IMR-90 (cell line): ENCODE measurements at regions not wholly inside any gene's neighbourhood (a gene's known extent, or its start where the extent isn't known, plus 50 kb on each side); places are given as distances from the start of the nearest gene placed in this dataset.

ENCODE experiments used
- ATAC-seq: fragments of 200-7000 bp; cut with Tn5 transposase; 2 replicates; pipeline ENCODE4 v1.9.1; 2020; ENCODE audit warnings: low read depth, mild to moderate bottlenecking, moderate library complexity
- BruUV-seq: library from RNA; stranded (reverse); fragments of 400-500 nt; replicated peaks from 2 replicates; lab custom pipeline; 2021; lab: Mats Ljungman, UMichigan
- CTCF ChIA-PET: fragments of 300-600 bp; formaldehyde crosslinking; extraction: SDS; loops from one replicate; lab custom pipeline; 2021; ENCODE audit warnings: antibody characterized with exemption; lab: Yijun Ruan, JAX
- POLR2A ChIA-PET: fragments of 300-600 bp; sonication (Branson Sonifier 250); formaldehyde crosslinking; loops from one replicate; lab custom pipeline; 2022; ENCODE audit warnings: antibody characterized with exemption; ENCODE audit not compliant: unreplicated experiment; lab: Charles Lee
- DNase-seq: peaks from one replicate; pipeline ENCODE4 v3.0.0; 2013
- H2AFZ ChIP-seq: replicated peaks from 2 replicates; pipeline ENCODE3; 2013; ENCODE audit warnings: low read length, mild to moderate bottlenecking; ENCODE audit not compliant: poor library complexity
- H2AK5ac ChIP-seq: 2 replicates; pipeline ENCODE4 v1.6.1; 2013; ENCODE audit warnings: low read depth, low read length, inconsistent platforms
- H2AK9ac ChIP-seq: replicated peaks from 2 replicates; pipeline ENCODE3; 2013; ENCODE audit warnings: mild to moderate bottlenecking, low read depth, low read length, moderate library complexity; ENCODE audit not compliant: poor library complexity
- H2BK120ac ChIP-seq: 2 replicates; pipeline ENCODE4 v1.6.1; 2013; ENCODE audit warnings: low read depth, low read length, inconsistent platforms
- H2BK15ac ChIP-seq: 3 replicates; pipeline ENCODE4 v1.6.1; 2013; ENCODE audit warnings: low read depth, low read length, inconsistent platforms
- H2BK20ac ChIP-seq: 2 replicates; pipeline ENCODE4 v1.6.1; 2013; ENCODE audit warnings: low read depth, mild to moderate bottlenecking, inconsistent platforms, low read length, moderate library complexity
- H2BK5ac ChIP-seq: 2 replicates; pipeline ENCODE4 v1.6.1; 2013; ENCODE audit warnings: mild to moderate bottlenecking, low read depth, low read length, inconsistent platforms; ENCODE audit not compliant: poor library complexity, severe bottlenecking
- H3K14ac ChIP-seq: replicated peaks from 2 replicates; pipeline ENCODE4 v1.6.1; 2013; ENCODE audit warnings: low read depth, low read length, inconsistent platforms
- H3K18ac ChIP-seq: 2 replicates; pipeline ENCODE4 v1.6.1; 2013; ENCODE audit warnings: low read depth, low read length, control low read depth
- H3K23ac ChIP-seq: 2 replicates; pipeline ENCODE4 v1.6.1; 2013; ENCODE audit warnings: low read depth, low read length, inconsistent platforms
- H3K27ac ChIP-seq: 2 replicates; pipeline ENCODE4 v1.5.1; 2013; ENCODE audit warnings: mild to moderate bottlenecking, control low read depth, low read length; ENCODE audit not compliant: insufficient read depth
- H3K27me3 ChIP-seq: 2 replicates; pipeline ENCODE4 v1.6.1; 2013; ENCODE audit warnings: low read length; ENCODE audit not compliant: control insufficient read depth, insufficient read depth
- H3K36me3 ChIP-seq: 2 replicates; pipeline ENCODE4 v1.6.1; 2013; ENCODE audit warnings: low read length, mixed read lengths; ENCODE audit not compliant: control insufficient read depth, insufficient read depth
- H3K4ac ChIP-seq: 2 replicates; pipeline ENCODE4 v1.6.1; 2013; ENCODE audit warnings: low read depth, low read length, inconsistent platforms
- H3K4me1 ChIP-seq: 2 replicates; pipeline ENCODE4 v1.6.1; 2013; ENCODE audit warnings: low read length, mixed read lengths; ENCODE audit not compliant: control insufficient read depth, insufficient read depth
- H3K4me2 ChIP-seq: 2 replicates; pipeline ENCODE4 v1.6.1; 2013; ENCODE audit warnings: low read depth, mild to moderate bottlenecking, control low read depth, low read length, moderate library complexity
- H3K4me3 ChIP-seq: 2 replicates; pipeline ENCODE4 v1.5.1; 2013; ENCODE audit warnings: low read depth, mild to moderate bottlenecking, control low read depth, low read length, moderate library complexity; ENCODE audit not compliant: insufficient read depth
- H3K56ac ChIP-seq: 2 replicates; pipeline ENCODE4 v1.6.1; 2013; ENCODE audit warnings: low read length, inconsistent platforms; ENCODE audit not compliant: insufficient read depth; ENCODE audit errors: extremely low read depth
- H3K79me1 ChIP-seq, 2 experiments: 2 replicates each; pipeline ENCODE4 v1.6.1; 2013; ENCODE audit warnings: low read length in 2 of 2, inconsistent platforms in 1 of 2, low read depth in 1 of 2
- H3K9ac ChIP-seq: 2 replicates; pipeline ENCODE4 v1.6.1; 2013; ENCODE audit warnings: low read depth, low read length, control low read depth
- H3K9me1 ChIP-seq: 2 replicates; pipeline ENCODE4 v1.6.1; 2013; ENCODE audit warnings: low read length, inconsistent platforms; ENCODE audit not compliant: insufficient read depth
- H3K9me3 ChIP-seq: 2 replicates; pipeline ENCODE4 v1.6.1; 2013; ENCODE audit warnings: low read length; ENCODE audit not compliant: control insufficient read depth, insufficient read depth
- H4K20me1 ChIP-seq: 2 replicates; pipeline ENCODE4 v1.6.1; 2013; ENCODE audit warnings: low read length, inconsistent platforms; ENCODE audit not compliant: insufficient read depth
- H4K5ac ChIP-seq: 2 replicates; pipeline ENCODE4 v1.6.1; 2013; ENCODE audit warnings: mild to moderate bottlenecking, low read depth, low read length, control low read depth
- H4K8ac ChIP-seq, 2 experiments: 2 replicates each; pipeline ENCODE4 v1.6.1; 2013; ENCODE audit warnings: low read depth in 2 of 2, low read length in 2 of 2, control low read depth in 1 of 2, inconsistent platforms in 1 of 2
- H4K91ac ChIP-seq: 2 replicates; pipeline ENCODE4 v1.6.1; 2013; ENCODE audit warnings: low read depth, low read length, inconsistent platforms; ENCODE audit not compliant: insufficient read depth
- CEBPB ChIP-seq: IDR thresholded peaks from 2 replicates; pipeline ENCODE4 v1.6.1; 2012; ENCODE audit warnings: low read depth, low read length, improper control_type of control experiment
- CHD1 ChIP-seq: IDR thresholded peaks from 2 replicates; pipeline ENCODE4 v1.6.1; 2012; ENCODE audit warnings: low read depth, low read length, improper control_type of control experiment
- CTCF ChIP-seq: conservative IDR thresholded peaks from 2 replicates; pipeline ENCODE4 v1.5.1; 2012; ENCODE audit warnings: mild to moderate bottlenecking, low read depth, low read length, improper control_type of control experiment
- FOS ChIP-seq: fragments of 150-350 bp; IDR thresholded peaks from 2 replicates; pipeline ENCODE4 v1.6.1; 2016; ENCODE audit warnings: low read depth, low read length
- MAFK ChIP-seq: IDR thresholded peaks from 2 replicates; pipeline ENCODE4 v1.6.1; 2012; ENCODE audit warnings: low read depth, low read length, improper control_type of control experiment
- MAZ ChIP-seq: IDR thresholded peaks from 2 replicates; pipeline ENCODE4 v1.6.1; 2012; ENCODE audit warnings: low read depth, mild to moderate bottlenecking, low read length, improper control_type of control experiment, moderate library complexity, borderline replicate concordance
- MXI1 ChIP-seq: IDR thresholded peaks from 2 replicates; pipeline ENCODE4 v1.6.1; 2012; ENCODE audit warnings: low read depth, mild to moderate bottlenecking, low read length, moderate library complexity, borderline replicate concordance
- NFE2L2 ChIP-seq: fragments of 150-350 bp; IDR thresholded peaks from 2 replicates; pipeline ENCODE4 v1.6.1; 2016; ENCODE audit warnings: low read depth, mild to moderate bottlenecking, low read length
- RAD21 ChIP-seq: IDR thresholded peaks from 2 replicates; pipeline ENCODE4 v1.6.1; 2012; ENCODE audit warnings: low read length, improper control_type of control experiment
- RCOR1 ChIP-seq: IDR thresholded peaks from 2 replicates; pipeline ENCODE4 v1.6.1; 2012; ENCODE audit warnings: mild to moderate bottlenecking, low read length, improper control_type of control experiment; ENCODE audit not compliant: insufficient replicate concordance
- SMC3 ChIP-seq: fragments of 150-350 bp; IDR thresholded peaks from 2 replicates; pipeline ENCODE4 v1.6.1; 2016; ENCODE audit warnings: low read depth, mild to moderate bottlenecking, antibody characterized with exemption, low read length, moderate library complexity
- USF2 ChIP-seq: fragments of 150-350 bp; IDR thresholded peaks from 2 replicates; pipeline ENCODE4 v1.6.1; 2017; ENCODE audit warnings: mild to moderate bottlenecking, antibody characterized with exemption, low read length, low read depth
- WGBS, 2 experiments: methylation state at CpG; one replicate each; pipeline versions ENCODE4 v1.1.5 to v1.1.7; 2013; ENCODE audit warnings: missing lambda C conversion rate in 2 of 2; ENCODE audit not compliant: insufficient read length in 1 of 2; ENCODE audit errors: extremely low coverage in 2 of 2; 5-methylcytosine and 5-hydroxymethylcytosine counted together
- dilution Hi-C: fragments of 300-500 bp; cut with HindIII; formaldehyde crosslinking; loops from one replicate; pipeline ENCODE4 v1.14.3; 2018; ENCODE audit warnings: low sequenced_read_pairs; ENCODE audit not compliant: unreplicated experiment
- in situ Hi-C: fragments of 300-500 bp; cut with MboI; formaldehyde crosslinking; loops from 3 replicates; pipeline ENCODE4 v1.14.3; 2019; ENCODE audit warnings: low sequenced_read_pairs, inconsistent platforms, mixed read lengths
- intact Hi-C: fragments of 100-400 bp; cut with micrococcal nuclease; formaldehyde crosslinking; loops from 2 replicates; pipeline ENCODE4 v1.10.0; 2022
- TF ChIP-seq, protein P1 (sequence below): fragments of 150-350 bp; IDR thresholded peaks from 2 replicates; pipeline ENCODE4 v1.6.1; 2016; ENCODE audit warnings: low read depth, mild to moderate bottlenecking, low read length, moderate library complexity, borderline replicate concordance

DNA sequence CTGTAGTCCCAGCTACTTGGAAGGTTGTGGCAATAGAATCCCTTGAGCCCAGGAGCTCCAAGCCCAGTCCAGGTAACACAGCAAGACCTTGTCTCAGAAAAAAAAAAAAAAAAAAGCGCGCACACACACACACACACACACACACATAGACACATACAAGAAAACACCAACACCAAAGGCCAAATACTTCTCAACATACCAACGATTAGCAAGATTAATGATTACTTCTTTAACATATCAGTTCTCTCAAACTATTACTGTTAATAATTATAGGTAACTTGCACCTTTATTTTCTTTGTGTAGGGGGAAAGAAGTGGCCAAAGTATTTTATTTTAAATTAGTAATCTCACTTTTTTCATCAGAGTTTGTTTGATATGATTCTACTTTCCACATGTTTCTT is 289.5 kb upstream of the ADGRL2 start:
- no peak overlapping the region for H3K4me3 ChIP-seq
- no peak overlapping the region for H3K4ac ChIP-seq
- no peak for TF ChIP-seq MAFK
- TF ChIP-seq CTCF = no peak
- TF ChIP-seq FOS = no peak
- no peak for TF ChIP-seq MAZ
- TF ChIP-seq RCOR1 = no peak
- TF ChIP-seq NFE2L2 = no peak
- no peak for TF ChIP-seq RAD21
- TF ChIP-seq CEBPB = no peak
- TF ChIP-seq, protein P1, sequence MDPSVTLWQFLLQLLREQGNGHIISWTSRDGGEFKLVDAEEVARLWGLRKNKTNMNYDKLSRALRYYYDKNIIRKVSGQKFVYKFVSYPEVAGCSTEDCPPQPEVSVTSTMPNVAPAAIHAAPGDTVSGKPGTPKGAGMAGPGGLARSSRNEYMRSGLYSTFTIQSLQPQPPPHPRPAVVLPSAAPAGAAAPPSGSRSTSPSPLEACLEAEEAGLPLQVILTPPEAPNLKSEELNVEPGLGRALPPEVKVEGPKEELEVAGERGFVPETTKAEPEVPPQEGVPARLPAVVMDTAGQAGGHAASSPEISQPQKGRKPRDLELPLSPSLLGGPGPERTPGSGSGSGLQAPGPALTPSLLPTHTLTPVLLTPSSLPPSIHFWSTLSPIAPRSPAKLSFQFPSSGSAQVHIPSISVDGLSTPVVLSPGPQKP = no peak
- TF ChIP-seq USF2 = no peak
- no peak for TF ChIP-seq MXI1
- TF ChIP-seq CHD1 = no peak
- TF ChIP-seq SMC3 = no peak
- H2BK120ac ChIP-seq = no peak overlapping the region
- no peak overlapping the region for H3K27ac ChIP-seq
- ATAC-seq (no peak), DNase-seq (no peak)
- H4K20me1 ChIP-seq = no peaks in the 10 kb centered on the region
- H3K23ac ChIP-seq = no peak overlapping the region
- H4K91ac ChIP-seq = no peak overlapping the region
- H2AFZ ChIP-seq = no peak overlapping the region
- no peak overlapping the region for H4K8ac ChIP-seq
- H3K9me3 ChIP-seq = no peaks in the 10 kb centered on the region
- no peak overlapping the region for H2AK9ac ChIP-seq
- H3K56ac ChIP-seq = no peak overlapping the region
- no peaks in the 10 kb centered on the region for H3K36me3 ChIP-seq
- dilution Hi-C loops = no loop called here
- H3K79me1 ChIP-seq = no peaks in the 10 kb centered on the region
- POLR2A ChIA-PET = no interaction called here
- CTCF ChIA-PET = no interaction called here
- intact Hi-C loops = no loop called here
- in situ Hi-C loops = no loop called here
- no peak overlapping the region for H3K18ac ChIP-seq
- H2BK20ac ChIP-seq = no peak overlapping the region
- H3K9me1 ChIP-seq = no peaks in the 10 kb centered on the region
- no peak overlapping the region for H3K14ac ChIP-seq
- no peak overlapping the region for H3K9ac ChIP-seq
- BruUV-seq = no TSS peak
- H2BK15ac ChIP-seq = no peak overlapping the region
- H3K4me2 ChIP-seq = no peak overlapping the region
- H3K4me1 ChIP-seq = no peaks in the 10 kb centered on the region
- no peak overlapping the region for H2AK5ac ChIP-seq
- no peak overlapping the region for H2BK5ac ChIP-seq
- H4K5ac ChIP-seq = no peak overlapping the region
- WGBS, 2 experiments = no CpG with 5 or more reads among the region's 3 CpGs
- no peaks in the 10 kb centered on the region for H3K27me3 ChIP-seq
